Esophagus squamous epithelium (tissue), 4 donors: ENCODE measurements at regions not wholly inside any gene's neighbourhood (a gene's known extent, or its start where the extent isn't known, plus 50 kb on each side); places are given as distances from the start of the nearest gene placed in this dataset.

Experiments
- CTCF ChIP-seq, 6 experiments: fragments of 450-650 bp in 4 of 6; fragments of 200-600 bp in 2 of 6; sonication (generic) in 2 of 6; IDR thresholded peaks; one replicate each; pipeline ENCODE4 v1.5.1; 2016 to 2019; ENCODE audit warnings: antibody characterized with exemption in 6 of 6, mild to moderate bottlenecking in 4 of 6, moderate library complexity in 4 of 6
- POLR2A ChIP-seq, 4 donors: fragments of 450-650 bp; IDR thresholded peaks; one replicate each; pipeline ENCODE4 v1.6.1; 2017; ENCODE audit warnings: antibody characterized with exemption in 4 of 4, mild to moderate bottlenecking in 4 of 4, moderate library complexity in 3 of 4

- no peak for TF ChIP-seq POLR2A (IDR thresholded peaks at IDR 0.05)
- no peak for TF ChIP-seq CTCF (IDR thresholded peaks at IDR 0.05)
Measured at GRCh38 chr6:6524951-6525350, 63.6 kb upstream of the LY86 start.
